Mesenchymal stem cell (in vitro differentiated cells and primary cell): ENCODE measurements at regions not wholly inside any gene's neighbourhood (a gene's known extent, or its start where the extent isn't known, plus 50 kb on each side); places are given as distances from the start of the nearest gene placed in this dataset.

ENCODE experiments used
- DNase-seq: peaks from one replicate; pipeline ENCODE4 v3.0.0-alpha.2; 2013
- H2AFZ ChIP-seq: one replicate; pipeline ENCODE4 v1.6.1; 2013; ENCODE audit warnings: low read depth, mild to moderate bottlenecking, control low read depth, inconsistent platforms, low read length, moderate library complexity
- H2AK5ac ChIP-seq: 2 replicates; pipeline ENCODE4 v1.6.1; 2013; ENCODE audit warnings: low read length, moderate library complexity, mild to moderate bottlenecking, inconsistent platforms; ENCODE audit not compliant: severe bottlenecking
- H2BK120ac ChIP-seq: one replicate; pipeline ENCODE4 v1.6.1; 2013; ENCODE audit warnings: low read depth, mild to moderate bottlenecking, inconsistent platforms, low read length, moderate library complexity
- H2BK12ac ChIP-seq, 2 experiments: one replicate each; pipeline ENCODE4 v1.6.1; 2013; ENCODE audit warnings: inconsistent platforms in 2 of 2, low read length in 2 of 2, mild to moderate bottlenecking in 2 of 2, moderate library complexity in 2 of 2, control low read depth in 1 of 2
- H2BK15ac ChIP-seq: one replicate; pipeline ENCODE4 v1.6.1; 2013; ENCODE audit warnings: mild to moderate bottlenecking, low read depth, inconsistent platforms; ENCODE audit not compliant: poor library complexity, severe bottlenecking
- H2BK5ac ChIP-seq: 2 replicates; pipeline ENCODE4 v1.6.1; 2013; ENCODE audit warnings: low read depth, mild to moderate bottlenecking, low read length, control low read depth, inconsistent platforms; ENCODE audit not compliant: poor library complexity, severe bottlenecking
- H3K14ac ChIP-seq, 2 experiments: one replicate each; pipeline ENCODE4 v1.6.1; 2013; ENCODE audit warnings: inconsistent platforms in 2 of 2, low read length in 2 of 2, control low read depth in 1 of 2, mild to moderate bottlenecking in 1 of 2, moderate library complexity in 1 of 2
- H3K18ac ChIP-seq, 2 experiments: one replicate each; pipeline ENCODE4 v1.6.1; 2013; ENCODE audit warnings: inconsistent platforms in 2 of 2, low read length in 2 of 2, control low read depth in 1 of 2, low read depth in 1 of 2, mild to moderate bottlenecking in 1 of 2
- H3K23ac ChIP-seq, 2 experiments: one replicate each; pipeline ENCODE4 v1.6.1; 2013; ENCODE audit warnings: inconsistent platforms in 2 of 2, low read length in 2 of 2, mild to moderate bottlenecking in 2 of 2, moderate library complexity in 2 of 2, control low read depth in 1 of 2
- H3K27ac ChIP-seq: 2 replicates; pipeline ENCODE4 v1.5.1; 2013; ENCODE audit warnings: mild to moderate bottlenecking, moderate library complexity, low read length, control low read depth, inconsistent platforms; ENCODE audit not compliant: poor library complexity, severe bottlenecking
- H3K27me3 ChIP-seq, 2 experiments: 2 replicates each; pipeline versions ENCODE4 v1.6.1 to v1.7.0; 2013; ENCODE audit warnings: low read length in 2 of 2, mild to moderate bottlenecking in 2 of 2, moderate library complexity in 2 of 2, control low read depth in 1 of 2, inconsistent platforms in 1 of 2; ENCODE audit not compliant: control insufficient read depth in 1 of 2, insufficient read depth in 1 of 2
- H3K36me3 ChIP-seq, 2 experiments: 2 replicates each; pipeline versions ENCODE4 v1.6.1 to v1.7.0; 2013; ENCODE audit warnings: low read length in 2 of 2, control low read depth in 1 of 2, inconsistent platforms in 1 of 2, low read depth in 1 of 2, mild to moderate bottlenecking in 1 of 2; ENCODE audit not compliant: insufficient read depth in 2 of 2, control insufficient read depth in 1 of 2
- H3K4ac ChIP-seq, 2 experiments: one replicate each; pipeline ENCODE4 v1.6.1; 2013; ENCODE audit warnings: inconsistent platforms in 2 of 2, low read length in 2 of 2, mild to moderate bottlenecking in 2 of 2, moderate library complexity in 2 of 2, control low read depth in 1 of 2, low read depth in 1 of 2
- H3K4me1 ChIP-seq: 2 replicates; pipeline ENCODE4 v1.6.1; 2013; ENCODE audit warnings: low read depth, low read length, control low read depth; ENCODE audit not compliant: control insufficient read depth, insufficient read depth
- H3K4me2 ChIP-seq: 2 replicates; pipeline ENCODE4 v1.6.1; 2013; ENCODE audit warnings: low read length, mild to moderate bottlenecking, inconsistent platforms; ENCODE audit not compliant: poor library complexity, severe bottlenecking
- H3K4me3 ChIP-seq, 2 experiments: 2 replicates each; pipeline versions ENCODE4 v1.5.1 to v1.7.0; 2013; ENCODE audit warnings: low read length in 2 of 2, mild to moderate bottlenecking in 2 of 2, control low read depth in 1 of 2, low read depth in 1 of 2; ENCODE audit not compliant: insufficient read depth in 1 of 2
- H3K79me1 ChIP-seq: replicated peaks from 2 replicates; pipeline ENCODE4 v1.6.1; 2013; ENCODE audit warnings: mild to moderate bottlenecking, control low read depth, low read length, inconsistent platforms; ENCODE audit not compliant: poor library complexity, severe bottlenecking
- H3K9ac ChIP-seq: 2 replicates; pipeline ENCODE4 v1.7.0; 2013; ENCODE audit warnings: mild to moderate bottlenecking, low read length, moderate library complexity
- H3K9me3 ChIP-seq: 2 replicates; pipeline ENCODE4 v1.7.0; 2013; ENCODE audit warnings: mild to moderate bottlenecking, low read length; ENCODE audit not compliant: control insufficient read depth
- H4K8ac ChIP-seq: one replicate; pipeline ENCODE4 v1.6.1; 2013; ENCODE audit warnings: inconsistent platforms, mild to moderate bottlenecking, low read length, moderate library complexity
- H4K91ac ChIP-seq: one replicate; pipeline ENCODE4 v1.6.1; 2013; ENCODE audit warnings: mild to moderate bottlenecking, low read length, inconsistent platforms
- WGBS: methylation state at CpG from one replicate; pipeline ENCODE4 v1.1.7; 2013; ENCODE audit warnings: mixed read lengths; 5-methylcytosine and 5-hydroxymethylcytosine counted together

GRCh38 chr14:27186048-27186447 lies 588.2 kb upstream of the NOVA1 start:
- WGBS: no CpG with 5 or more reads among the region's 1 CpG
- Histone ChIP-seq H3K18ac (no peak overlapping the region), H3K23ac (no peak overlapping the region)

GRCh38 chr14:27187136-27187535 lies 589.3 kb upstream of the NOVA1 start:
- H2AK5ac ChIP-seq: no peak overlapping the region
- no peak overlapping the region for H2BK120ac ChIP-seq
- H2BK15ac ChIP-seq: no peak overlapping the region
- H3K18ac ChIP-seq: no peak overlapping the region
- no peaks in the 10 kb centered on the region for H3K4me1 ChIP-seq
- H3K4me3 ChIP-seq: no peak overlapping the region
- no peak overlapping the region for H4K91ac ChIP-seq
- no peak overlapping the region for H3K9ac ChIP-seq
- no peaks in the 10 kb centered on the region for H3K9me3 ChIP-seq
- H3K4ac ChIP-seq: no peak overlapping the region
- no peak overlapping the region for H3K14ac ChIP-seq
- H3K36me3 ChIP-seq: no peaks in the 10 kb centered on the region
- H3K23ac ChIP-seq: no peak overlapping the region
- H3K79me1 ChIP-seq: no peaks in the 10 kb centered on the region
- H2AFZ ChIP-seq: no peak overlapping the region
- H2BK5ac ChIP-seq: no peak overlapping the region
- no peak overlapping the region for H3K4me2 ChIP-seq
- H3K27ac ChIP-seq: no peak overlapping the region
- H4K8ac ChIP-seq: no peak overlapping the region
- H2BK12ac ChIP-seq: no peak overlapping the region
- H3K27me3 ChIP-seq: no peaks in the 10 kb centered on the region
- no peak for DNase-seq

More at GRCh38 chr14:27186048-27186447, 588.2 kb upstream of the NOVA1 start:
- no peak overlapping the region for H4K91ac ChIP-seq
- H2BK15ac ChIP-seq: no peak overlapping the region
- H2BK5ac ChIP-seq: no peak overlapping the region
- H3K27ac ChIP-seq: no peak overlapping the region
- no peaks in the 10 kb centered on the region for H3K79me1 ChIP-seq
- no peak overlapping the region for H4K8ac ChIP-seq
- H3K27me3 ChIP-seq: no peaks in the 10 kb centered on the region
- H3K9me3 ChIP-seq: no peaks in the 10 kb centered on the region
- no peak overlapping the region for H3K4me2 ChIP-seq
- no peak overlapping the region for H2AFZ ChIP-seq
- H2BK12ac ChIP-seq: no peak overlapping the region
- no peak for DNase-seq
- no peaks in the 10 kb centered on the region for H3K36me3 ChIP-seq
- H3K4ac ChIP-seq: no peak overlapping the region
- no peak overlapping the region for H2AK5ac ChIP-seq
- no peak overlapping the region for H3K9ac ChIP-seq
- H2BK120ac ChIP-seq: no peak overlapping the region
- H3K4me3 ChIP-seq: no peak overlapping the region
- no peak overlapping the region for H3K14ac ChIP-seq
- H3K4me1 ChIP-seq: no peaks in the 10 kb centered on the region

GRCh38 chr14:27190296-27190695 lies 592.5 kb upstream of the NOVA1 start:
- Histone ChIP-seq H4K8ac (no peak overlapping the region), H3K23ac (no peak overlapping the region), H2BK15ac (no peak overlapping the region), H3K27me3 (no peaks in the 10 kb centered on the region), H2BK5ac (no peak overlapping the region), H2BK120ac (no peak overlapping the region), H4K91ac (no peak overlapping the region), H3K4me2 (no peak overlapping the region), H3K4me1 (no peaks in the 10 kb centered on the region), H3K14ac (no peak overlapping the region), H3K27ac (no peak overlapping the region), H3K4ac (no peak overlapping the region), H3K18ac (no peak overlapping the region), H3K36me3 (no peaks in the 10 kb centered on the region), H3K9ac (peak overlapping the region; percentile 67), H3K4me3 (peak overlapping the region in 1 of 2 experiments; percentile 50), H3K79me1 (no peaks in the 10 kb centered on the region), H2AFZ (no peak overlapping the region), H2BK12ac (no peak overlapping the region), H2AK5ac (no peak overlapping the region), H3K9me3 (no peaks in the 10 kb centered on the region)
- no peak for DNase-seq
- WGBS: 67% methylated on average over 1 of the region's 1 CpG

- H3K27ac ChIP-seq: no peak overlapping the region
- H3K18ac ChIP-seq: no peak overlapping the region
- H2BK5ac ChIP-seq: no peak overlapping the region
- no peaks in the 10 kb centered on the region for H3K79me1 ChIP-seq
- H3K23ac ChIP-seq: no peak overlapping the region
- no peak overlapping the region for H3K9ac ChIP-seq
- no CpG with 5 or more reads among the region's 2 CpGs for WGBS
- H4K91ac ChIP-seq: no peak overlapping the region
- H3K36me3 ChIP-seq: no peaks in the 10 kb centered on the region
- DNase-seq: no peak
- H3K4me2 ChIP-seq: no peak overlapping the region
- H2BK120ac ChIP-seq: no peak overlapping the region
- H3K9me3 ChIP-seq: no peaks in the 10 kb centered on the region
- no peak overlapping the region for H2BK12ac ChIP-seq
- no peak overlapping the region for H3K4ac ChIP-seq
- H3K4me3 ChIP-seq: no peak overlapping the region
- no peak overlapping the region for H2AFZ ChIP-seq
- no peak overlapping the region for H4K8ac ChIP-seq
- H3K27me3 ChIP-seq: no peaks in the 10 kb centered on the region
- H3K4me1 ChIP-seq: no peaks in the 10 kb centered on the region
- no peak overlapping the region for H3K14ac ChIP-seq
- H2BK15ac ChIP-seq: no peak overlapping the region
- no peak overlapping the region for H2AK5ac ChIP-seq
Measured at GRCh38 chr14:27199272-27199671, 601.4 kb upstream of the NOVA1 start.
